CD14-positive monocyte (primary cell): ENCODE measurements at regions not wholly inside any gene's neighbourhood (a gene's known extent, or its start where the extent isn't known, plus 50 kb on each side); places are given as distances from the start of the nearest gene placed in this dataset.

Experiments
- DNase-seq, 3 donors: peaks; one replicate each; pipeline ENCODE4 v3.0.0-alpha.2; 2011 to 2022
- H2AFZ ChIP-seq: 2 replicates; pipeline ENCODE4 v1.6.0; 2012; ENCODE audit warnings: mild to moderate bottlenecking, low read depth, low read length, inconsistent platforms; ENCODE audit not compliant: insufficient read depth, poor library complexity, severe bottlenecking
- H3K27ac ChIP-seq, 2 donors: 1 replicate in 1 of 2; 2 replicates in 1 of 2; pipeline ENCODE4 v1.5.1; 2012 to 2013; ENCODE audit warnings: low read length in 2 of 2, control low read depth in 1 of 2, inconsistent platforms in 1 of 2, low read depth in 1 of 2, mild to moderate bottlenecking in 1 of 2
- H3K27me3 ChIP-seq, 2 donors: one replicate each; pipeline versions ENCODE4 v1.6.0 to v1.6.1; 2011 to 2013; ENCODE audit warnings: low read length in 2 of 2; ENCODE audit not compliant: control insufficient read depth in 2 of 2, insufficient read depth in 2 of 2
- H3K36me3 ChIP-seq, 2 donors: replicated peaks in 1 of 2; 1 replicate in 1 of 2; 2 replicates in 1 of 2; pipeline versions ENCODE4 v1.5.1 to v1.6.1; 2012 to 2013; ENCODE audit warnings: low read length in 2 of 2, control low read depth in 1 of 2, inconsistent platforms in 1 of 2, mild to moderate bottlenecking in 1 of 2; ENCODE audit not compliant: insufficient read depth in 2 of 2, control insufficient read depth in 1 of 2
- H3K4me1 ChIP-seq, 2 donors: 1 replicate in 1 of 2; 2 replicates in 1 of 2; pipeline versions ENCODE4 v1.5.1 to v1.6.1; 2012 to 2013; ENCODE audit warnings: low read length in 2 of 2, control low read depth in 1 of 2, inconsistent platforms in 1 of 2, mild to moderate bottlenecking in 1 of 2, moderate library complexity in 1 of 2; ENCODE audit not compliant: insufficient read depth in 2 of 2, control insufficient read depth in 1 of 2
- H3K4me2 ChIP-seq: replicated peaks from 2 replicates; pipeline ENCODE3; 2012; ENCODE audit warnings: low read length, moderate library complexity, mild to moderate bottlenecking; ENCODE audit not compliant: poor library complexity, severe bottlenecking; ENCODE audit errors: extremely low read depth
- H3K4me3 ChIP-seq, 3 experiments: fragments of 200-600 bp in 1 of 3; sonication (generic) in 1 of 3; replicated peaks in 1 of 3; 1 replicate in 2 of 3; 2 replicates in 1 of 3; pipeline ENCODE4 v1.5.1; 2011 to 2013; ENCODE audit warnings: low read length in 3 of 3, mild to moderate bottlenecking in 3 of 3, control low read depth in 2 of 3, low read depth in 2 of 3, inconsistent platforms in 1 of 3, moderate library complexity in 1 of 3
- H3K79me2 ChIP-seq: 2 replicates; pipeline ENCODE4 v1.6.0; 2012; ENCODE audit warnings: mild to moderate bottlenecking, control low read depth, inconsistent platforms, low read length, moderate library complexity; ENCODE audit not compliant: insufficient read depth
- H3K9ac ChIP-seq: 2 replicates; pipeline ENCODE4 v1.6.0; 2017; ENCODE audit warnings: low read length, mild to moderate bottlenecking; ENCODE audit not compliant: insufficient read depth, poor library complexity, severe bottlenecking
- H3K9me3 ChIP-seq, 2 donors: replicated peaks in 1 of 2; 1 replicate in 1 of 2; 2 replicates in 1 of 2; pipeline versions ENCODE4 v1.5.1 to v1.6.1; 2012 to 2013; ENCODE audit warnings: low read length in 2 of 2, control low read depth in 1 of 2; ENCODE audit not compliant: control insufficient read depth in 1 of 2, insufficient read depth in 1 of 2
- H4K20me1 ChIP-seq: 2 replicates; pipeline ENCODE4 v1.6.0; 2012; ENCODE audit warnings: mild to moderate bottlenecking, low read length, control low read depth, moderate library complexity; ENCODE audit not compliant: insufficient read depth
- H3K27ac Mint-ChIP-seq, 7 donors: one replicate each; pipeline ENCODE4 v1.8.0; 2020; ENCODE audit warnings: mild to moderate bottlenecking in 7 of 7, mixed read lengths in 7 of 7, moderate library complexity in 6 of 7, inconsistent platforms in 2 of 7
- H3K27me3 Mint-ChIP-seq, 3 donors: one replicate each; pipeline ENCODE4 v1.8.0; 2021 to 2022; ENCODE audit warnings: low read depth in 3 of 3, mild to moderate bottlenecking in 3 of 3, mixed read lengths in 3 of 3, moderate library complexity in 3 of 3, inconsistent platforms in 1 of 3
- H3K36me3 Mint-ChIP-seq, 2 donors: one replicate each; pipeline ENCODE4 v1.8.0; 2020; ENCODE audit warnings: mixed read lengths in 2 of 2, inconsistent platforms in 1 of 2, mild to moderate bottlenecking in 1 of 2
- H3K4me1 Mint-ChIP-seq: one replicate; pipeline ENCODE4 v1.8.0; 2020; ENCODE audit warnings: mild to moderate bottlenecking, mixed read lengths
- H3K4me3 Mint-ChIP-seq, 2 donors: one replicate each; pipeline ENCODE4 v1.8.0; 2020; ENCODE audit warnings: mild to moderate bottlenecking in 2 of 2, mixed read lengths in 2 of 2, moderate library complexity in 1 of 2
- H3K9me3 Mint-ChIP-seq, 7 donors: one replicate each; pipeline ENCODE4 v1.8.0; 2020 to 2022; ENCODE audit warnings: mixed read lengths in 7 of 7, mild to moderate bottlenecking in 6 of 7, moderate library complexity in 6 of 7, inconsistent platforms in 2 of 7
- CTCF ChIP-seq: fragments of 200-600 bp; IDR thresholded peaks from one replicate; pipeline ENCODE4 v1.8.0; 2022; ENCODE audit warnings: antibody characterized with exemption, mild to moderate bottlenecking
- WGBS: methylation state at CpG from one replicate; pipeline ENCODE4 v1.1.5; 2013; ENCODE audit warnings: missing lambda C conversion rate; ENCODE audit not compliant: insufficient coverage; 5-methylcytosine and 5-hydroxymethylcytosine counted together
- intact Hi-C, 2 donors: fragments of 100-400 bp; cut with micrococcal nuclease; formaldehyde crosslinking; loops; one replicate each; pipeline versions ENCODE4 v1.15.0 to v1.15.1; 2023

- Mint-ChIP-seq H3K4me1 (peaks cover 10% of the 10 kb centered on the region), H3K9me3 (peaks cover 0 to 2% (median 0%) of the 10 kb centered on the region in 7 donors), H3K4me3 (no peak overlapping the region), H3K27me3 (peaks cover 1 to 11% (median 2%) of the 10 kb centered on the region in 3 donors), H3K36me3 (no peaks in the 10 kb centered on the region), H3K27ac (peak overlapping the region in 1 of 7 donors; percentile 6)
- intact Hi-C loops = no loop called here
- Histone ChIP-seq H4K20me1 (no peaks in the 10 kb centered on the region), H3K4me2 (no peak overlapping the region), H3K79me2 (no peaks in the 10 kb centered on the region), H3K4me3 (no peak overlapping the region), H3K4me1 (no peaks in the 10 kb centered on the region), H3K36me3 (no peaks in the 10 kb centered on the region), H3K9me3 (no peaks in the 10 kb centered on the region), H3K27ac (no peak overlapping the region), H3K9ac (no peak overlapping the region), H2AFZ (no peak overlapping the region), H3K27me3 (no peaks in the 10 kb centered on the region)
- no peak for TF ChIP-seq CTCF
- DNase-seq = no peak
- WGBS = 92% methylated on average over 7 of the region's 7 CpGs
Observed at GRCh38 chr1:47682198-47682597, 244.4 kb downstream of the FOXD2 start.

- DNase-seq = no peak
- H3K27me3 Mint-ChIP-seq = peaks cover 2 to 11% (median 5%) of the 10 kb centered on the region in 3 donors
- H2AFZ ChIP-seq = no peak overlapping the region
- no peaks in the 10 kb centered on the region for H3K79me2 ChIP-seq
- intact Hi-C loops = no loop called here
- H3K27me3 ChIP-seq = no peaks in the 10 kb centered on the region
- H3K4me2 ChIP-seq = no peak overlapping the region
- H3K9me3 ChIP-seq = no peaks in the 10 kb centered on the region
- peaks cover 0 to 2% (median 0%) of the 10 kb centered on the region in 7 donors for H3K9me3 Mint-ChIP-seq
- H3K4me1 Mint-ChIP-seq = peaks cover 10% of the 10 kb centered on the region
- no peak for TF ChIP-seq CTCF
- no peak overlapping the region for H3K4me3 Mint-ChIP-seq
- 89% methylated on average over 3 of the region's 6 CpGs for WGBS
- H3K9ac ChIP-seq = no peak overlapping the region
- no peak overlapping the region for H3K27ac ChIP-seq
- H3K27ac Mint-ChIP-seq = no peak overlapping the region
- no peaks in the 10 kb centered on the region for H4K20me1 ChIP-seq
- H3K4me3 ChIP-seq = no peak overlapping the region
- no peaks in the 10 kb centered on the region for H3K36me3 Mint-ChIP-seq
- H3K4me1 ChIP-seq = no peaks in the 10 kb centered on the region
- H3K36me3 ChIP-seq = no peaks in the 10 kb centered on the region
Observed at GRCh38 chr1:47682786-47683350, 245.0 kb downstream of the FOXD2 start.
